ENCODE measurements at regions not wholly inside any gene's neighbourhood (a gene's known extent, or its start where the extent isn't known, plus 50 kb on each side); places are given as distances from the start of the nearest gene placed in this dataset.

GRCh38 chr2:7618031-7618430, 700.8 kb downstream of the RNF144A start:
- H2AFZ ChIP-seq (ENCODE audit: low read depth, low read length), result no peak overlapping the region
- DNase-seq (ENCODE audit: extremely low read depth in 1 of 4, low spot score in 3 of 4) (no peak), FAIRE-seq (no peak), ATAC-seq (no peak)
- H3K27me3 ChIP-seq (ENCODE audit: control insufficient read depth in 2 of 2, insufficient read depth in 2 of 2, low read length in 2 of 2), result no peaks in the 10 kb centered on the region
- BruUV-seq (replicated peaks), result no TSS peak
- H3K4me3 ChIP-seq, result no peak overlapping the region
- H3K36me3 ChIP-seq (ENCODE audit: control insufficient read depth, insufficient read depth, low read length), result no peaks in the 10 kb centered on the region
- intact Hi-C loops (cut with micrococcal nuclease) (no loop called here), in situ Hi-C loops (cut with MboI) (no loop called here)
- H3K9me1 ChIP-seq (ENCODE audit: control insufficient read depth, insufficient read depth, low read length), result no peaks in the 10 kb centered on the region
- H3K27ac ChIP-seq (ENCODE audit: extremely low read depth, low read depth, low read length), result no peak overlapping the region
- ChIA-PET POLR2A (no interaction called here), CTCF (ENCODE audit: low intra/inter-chr PET ratio) (no interaction called here)
- H3K4me2 ChIP-seq (ENCODE audit: insufficient read depth, low read length), result no peak overlapping the region
- no peaks in the 10 kb centered on the region for H4K20me1 ChIP-seq (replicated peaks; ENCODE audit: control insufficient read depth, insufficient read depth, low read length)
- no peaks in the 10 kb centered on the region for H3K79me2 ChIP-seq (ENCODE audit: control insufficient read depth, insufficient read depth, low read length)
- H3K9me3 ChIP-seq (replicated peaks; ENCODE audit: control insufficient read depth, insufficient read depth, low read depth, low read length), result no peaks in the 10 kb centered on the region
- WGBS (ENCODE audit: insufficient coverage, low coverage, missing lambda C conversion rate), result 0% methylated on average over 3 of the region's 3 CpGs
- H3K4me1 ChIP-seq (replicated peaks in 1 of 2; ENCODE audit: control insufficient read depth in 2 of 2, insufficient read depth in 2 of 2, low read length in 2 of 2), result no peaks in the 10 kb centered on the region
- H3K9ac ChIP-seq (ENCODE audit: insufficient read depth in 1 of 2, low read depth in 2 of 2, low read length in 2 of 2), result no peak overlapping the region
- no peak for TF ChIP-seq ZNF12 (CRISPR knock-in tag; IDR thresholded peaks at IDR 0.05)
- TF ChIP-seq ZNF41 (CRISPR knock-in tag; conservative IDR thresholded peaks at IDR 0.05), result no peak
- TF ChIP-seq HNRNPL (IDR thresholded peaks at IDR 0.05; ENCODE audit: low read depth, low read length), result no peak
- TF ChIP-seq ATF3 (IDR thresholded peaks at IDR 0.05), result no peak
- TF ChIP-seq ATF3 (CRISPR knock-in tag; conservative IDR thresholded peaks at IDR 0.05), result no peak
- TF ChIP-seq ZBTB9 (CRISPR knock-in tag; IDR thresholded peaks at IDR 0.05), result no peak
- TF ChIP-seq ESRRA (IDR thresholded peaks at IDR 0.05; ENCODE audit: borderline replicate concordance, low read depth), result no peak
- no peak for TF ChIP-seq RAD21 (CRISPR knock-in tag; conservative IDR thresholded peaks at IDR 0.05 in 1 of 2, IDR thresholded peaks at IDR 0.05 in 1 of 2)
- no peak for TF ChIP-seq TEAD4 (IDR thresholded peaks at IDR 0.05; ENCODE audit: low read length)
- no peak for TF ChIP-seq TEAD4 (CRISPR knock-in tag; IDR thresholded peaks at IDR 0.05; ENCODE audit: borderline replicate concordance)
- TF ChIP-seq ETV6 (IDR thresholded peaks at IDR 0.05; ENCODE audit: borderline replicate concordance in 1 of 2, low read depth in 2 of 2, low read length in 1 of 2), result no peak
- no peak for TF ChIP-seq ETV6 (CRISPR knock-in tag; IDR thresholded peaks at IDR 0.05; ENCODE audit: borderline replicate concordance)
- TF ChIP-seq TFE3 (CRISPR knock-in tag; IDR thresholded peaks at IDR 0.05), result no peak
- TF ChIP-seq SMC3 (conservative IDR thresholded peaks at IDR 0.05; ENCODE audit: insufficient read depth, low read depth, low read length), result no peak

All from K562 (cell line).